H1 (cell line): ENCODE measurements at regions not wholly inside any gene's neighbourhood (a gene's known extent, or its start where the extent isn't known, plus 50 kb on each side); places are given as distances from the start of the nearest gene placed in this dataset.

Experiments
- CEBPB ChIP-seq: IDR thresholded peaks from 2 replicates; pipeline ENCODE4 v1.6.1; 2012; ENCODE audit warnings: low read depth, low read length
- POLR2A ChIP-seq, 2 experiments: IDR thresholded peaks; 1 replicate in 1 of 2; 2 replicates in 1 of 2; pipeline ENCODE4 v1.6.1; 2011; ENCODE audit warnings: low read depth in 2 of 2, low read length in 2 of 2, mild to moderate bottlenecking in 2 of 2; ENCODE audit errors: control extremely low read depth in 1 of 2
- RNF2 ChIP-seq: fragments of 200-900, 300-1000 bp; sonication (generic); IDR thresholded peaks from 2 replicates; pipeline ENCODE4 v1.7.1; 2016; ENCODE audit warnings: borderline replicate concordance, low read depth, mild to moderate bottlenecking, antibody characterized with exemption, low read length; ENCODE audit not compliant: poor library complexity, severe bottlenecking; ENCODE audit errors: missing control alignments

GRCh38 chr1:115543247-115543646 lies 98.5 kb upstream of the VANGL1 start:
- TF ChIP-seq CEBPB (no peak), RNF2 (no peak), POLR2A (IDR thresholded peaks at IDR 0.05; ENCODE audit: control extremely low read depth in 1 of 2, low read depth in 2 of 2, low read length in 2 of 2) (no peak)
